Stimulated activated CD4-positive, alpha-beta T cell treated with anti-CD3 and anti-CD28 coated beads, Interleukin-4, amount 100 ng/mL, for 48 hours (primary cell): ENCODE measurements at regions not wholly inside any gene's neighbourhood (a gene's known extent, or its start where the extent isn't known, plus 50 kb on each side); places are given as distances from the start of the nearest gene placed in this dataset.
"Not testable (repeated sequence)": the region's sequence is repeated elsewhere in the genome, so short reads cannot be mapped to it uniquely, and the experiment has no call there.

Experiments used
- DNase-seq, 2 donors: peaks; one replicate each; pipeline ENCODE4 v3.0.0-alpha.2; 2020; ENCODE audit warnings: low read depth in 2 of 2

DNA sequence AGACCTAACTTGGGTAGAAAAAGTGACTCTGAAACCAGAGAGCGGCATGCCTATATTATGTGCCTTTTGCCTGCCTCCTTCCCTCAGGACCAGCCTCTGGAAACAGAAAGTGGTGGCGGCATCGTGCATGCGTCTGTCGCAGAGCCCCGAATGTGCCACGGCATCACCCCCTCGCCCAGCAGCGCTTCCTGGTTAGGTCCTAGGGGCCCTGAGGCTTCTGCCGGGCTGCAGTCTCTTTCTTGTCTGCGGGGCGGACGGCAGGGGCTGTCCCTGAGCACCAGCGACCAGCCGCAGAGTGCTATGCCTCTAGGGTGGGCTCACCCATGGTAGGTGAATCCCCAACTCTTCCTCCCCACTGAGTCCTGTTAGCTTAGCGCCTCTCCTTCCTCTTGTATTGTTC lies 68.7 kb downstream of the VSIG4 start:
- no peak for DNase-seq

DNA sequence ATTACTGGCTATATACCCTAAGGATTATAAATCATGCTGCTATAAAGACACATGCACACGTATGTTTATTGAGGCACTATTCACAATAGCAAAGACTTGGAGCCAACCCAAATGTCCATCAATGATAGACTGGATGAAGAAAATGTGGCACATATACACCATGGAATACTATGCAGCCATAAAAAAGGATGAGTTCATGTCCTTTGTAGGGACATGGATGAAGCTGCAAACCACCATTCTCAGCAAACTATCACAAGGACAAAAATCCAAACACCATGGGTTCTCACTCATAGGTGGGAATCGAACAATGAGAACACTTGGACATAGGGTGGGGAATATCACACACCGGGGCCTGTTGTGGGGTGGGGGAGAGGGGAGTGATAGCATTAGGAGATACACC lies 72.7 kb downstream of the VSIG4 start:
- not testable (repeated sequence) for DNase-seq

DNA sequence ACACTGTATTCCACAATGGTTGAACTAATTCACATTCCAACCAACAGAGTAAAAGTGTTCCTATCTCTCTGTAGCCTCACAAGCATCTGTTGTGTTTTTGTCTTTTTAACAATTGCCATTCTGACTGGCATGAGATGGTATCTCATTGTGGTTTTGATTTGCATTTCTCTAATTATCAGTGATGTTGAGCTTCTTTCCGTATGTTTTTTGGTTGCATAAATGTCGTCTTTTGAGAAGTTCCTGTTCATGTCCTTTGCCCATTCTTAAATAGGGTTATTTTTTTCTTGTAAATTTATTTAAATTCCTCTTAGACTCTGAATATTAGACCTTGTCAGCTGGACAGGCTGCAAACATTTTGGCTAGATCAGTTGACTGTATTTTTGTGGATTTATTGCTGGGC lies 78.2 kb downstream of the VSIG4 start:
- no peak for DNase-seq

DNA sequence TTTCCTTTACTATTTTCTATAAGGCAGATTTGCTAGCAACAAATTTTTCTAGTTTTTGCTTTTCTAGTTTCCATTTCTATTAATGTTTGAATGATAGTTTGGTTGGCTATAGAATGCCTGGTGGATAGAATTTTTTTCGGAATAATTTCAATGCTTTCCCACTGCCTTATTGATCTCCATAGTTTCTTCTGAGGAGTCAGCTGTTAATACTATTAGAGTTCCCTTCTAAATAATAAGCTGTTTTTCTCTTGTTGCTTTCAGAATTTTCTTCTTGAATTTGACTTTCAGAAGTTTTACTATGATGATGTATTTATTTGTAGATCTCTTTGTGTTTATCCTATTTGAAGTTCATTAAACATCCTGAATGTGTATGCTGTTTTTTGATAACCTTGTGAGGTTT lies 91.8 kb downstream of the VSIG4 start:
- DNase-seq: no peak

DNA sequence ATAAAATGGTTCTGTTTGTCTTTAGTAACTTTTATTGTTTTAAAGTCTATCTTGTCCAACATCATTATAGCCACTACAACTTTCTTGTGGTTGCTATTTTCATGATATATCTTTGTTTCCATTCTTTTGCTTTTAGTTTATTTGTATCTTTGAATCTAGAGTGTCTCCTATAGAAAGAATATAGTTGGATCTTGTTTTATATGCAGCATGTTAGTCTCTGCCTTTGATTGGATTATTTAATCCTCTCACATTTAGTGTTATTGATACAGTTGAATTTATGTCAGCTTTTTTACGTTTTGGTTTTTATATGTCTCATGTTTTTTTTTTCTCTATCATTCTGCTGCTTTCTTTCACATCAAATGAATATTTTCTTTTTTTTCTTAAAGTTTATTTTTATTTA lies 98.1 kb downstream of the VSIG4 start:
- no peak for DNase-seq

GRCh38 chrX:65933085-65933589 lies 106.7 kb downstream of the VSIG4 start:
- DNase-seq: no peak

- DNase-seq: peak in 1 of 2 donors; percentile 26
These were observed 107.5 kb downstream of the VSIG4 start for GRCh38 chrX:65932173-65933084.

- DNase-seq: no peak
These were observed 111.4 kb downstream of the VSIG4 start for GRCh38 chrX:65928522-65928921.

DNA sequence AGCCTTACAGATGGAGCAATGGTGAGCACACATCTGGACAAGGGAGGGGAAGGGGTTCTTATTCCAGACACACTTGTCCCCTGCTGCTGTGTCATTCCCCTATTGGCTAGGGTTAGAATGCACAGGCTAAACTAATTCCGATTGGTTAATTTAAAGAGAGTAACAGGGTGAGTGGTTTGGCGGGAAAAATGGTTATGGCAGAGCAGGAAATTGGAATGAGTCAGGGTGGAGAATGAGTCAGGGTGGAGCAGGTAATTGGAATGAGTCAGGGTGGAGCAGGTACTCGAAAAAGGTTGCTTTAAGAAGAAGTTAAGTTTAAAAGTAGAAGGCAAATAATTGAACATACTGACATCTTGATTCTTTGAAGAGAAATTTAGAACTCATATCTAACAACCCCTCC lies 112.5 kb downstream of the VSIG4 start:
- not testable (repeated sequence) for DNase-seq

GRCh38 chrX:65926095-65927019 lies 113.5 kb downstream of the VSIG4 start:
- DNase-seq: no peak

DNA sequence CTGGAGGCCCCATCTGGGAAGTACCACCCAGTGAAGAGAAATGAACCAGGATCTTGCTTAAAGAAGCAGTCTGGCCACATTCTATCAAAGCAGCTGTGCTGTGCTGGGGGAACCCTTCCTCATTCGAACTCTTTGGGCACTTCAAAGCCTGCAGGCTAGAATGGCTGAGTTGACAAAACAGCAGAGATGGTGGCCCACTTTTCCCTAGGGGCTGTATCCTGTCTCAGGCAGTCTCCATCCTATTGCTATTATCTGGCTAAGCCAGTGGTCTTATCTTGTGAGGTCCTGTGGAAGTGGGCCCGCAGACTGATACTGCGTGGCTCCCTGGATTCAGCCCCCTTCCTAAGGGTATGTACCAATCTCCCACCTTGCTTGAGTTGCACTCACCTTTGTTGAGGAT lies 114.3 kb downstream of the VSIG4 start:
- DNase-seq: no peak

GRCh38 chrX:65925005-65925404 lies 114.9 kb downstream of the VSIG4 start:
- no peak for DNase-seq

GRCh38 chrX:65921363-65921762 lies 118.5 kb downstream of the VSIG4 start:
- DNase-seq: no peak

DNA sequence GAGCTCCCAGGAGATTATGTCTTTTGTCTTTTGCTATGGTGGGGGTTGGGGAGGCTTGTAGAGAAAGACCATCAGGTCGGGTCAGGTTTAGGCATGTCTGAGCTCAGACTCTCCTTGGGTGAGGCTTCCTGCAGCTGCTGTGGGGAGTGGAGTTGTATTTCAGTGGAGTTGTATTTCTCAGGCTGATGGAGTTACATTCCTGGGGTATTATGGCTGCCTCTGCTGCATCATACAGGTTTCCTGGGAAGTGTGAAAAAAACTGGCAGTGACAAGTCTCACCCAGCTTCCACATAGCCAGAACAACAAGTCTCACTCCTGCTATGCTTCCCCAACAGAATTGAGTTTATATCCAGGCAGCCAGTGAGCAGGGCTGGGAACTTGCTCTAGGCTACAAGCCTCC lies 119.3 kb downstream of the VSIG4 start:
- no peak for DNase-seq

DNA sequence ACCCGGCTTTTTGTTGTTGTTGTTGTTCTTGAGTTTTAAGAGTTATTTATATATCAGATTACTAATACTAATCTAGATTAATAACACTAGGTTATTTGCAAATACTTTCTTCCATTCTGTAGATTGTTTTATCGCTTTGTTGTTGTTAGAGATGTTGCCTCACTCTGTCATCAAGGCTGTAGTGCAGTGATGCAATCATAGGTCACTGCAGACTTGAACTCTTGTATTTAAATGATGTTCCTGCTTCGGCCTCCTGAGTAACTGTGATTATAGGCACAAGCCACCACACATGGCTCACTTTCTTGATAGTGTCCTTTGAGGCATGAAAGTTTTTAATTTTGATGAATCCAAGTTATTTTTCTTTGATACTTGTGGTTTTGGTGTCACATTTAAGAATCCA lies 129.0 kb downstream of the VSIG4 start:
- no peak for DNase-seq

DNA sequence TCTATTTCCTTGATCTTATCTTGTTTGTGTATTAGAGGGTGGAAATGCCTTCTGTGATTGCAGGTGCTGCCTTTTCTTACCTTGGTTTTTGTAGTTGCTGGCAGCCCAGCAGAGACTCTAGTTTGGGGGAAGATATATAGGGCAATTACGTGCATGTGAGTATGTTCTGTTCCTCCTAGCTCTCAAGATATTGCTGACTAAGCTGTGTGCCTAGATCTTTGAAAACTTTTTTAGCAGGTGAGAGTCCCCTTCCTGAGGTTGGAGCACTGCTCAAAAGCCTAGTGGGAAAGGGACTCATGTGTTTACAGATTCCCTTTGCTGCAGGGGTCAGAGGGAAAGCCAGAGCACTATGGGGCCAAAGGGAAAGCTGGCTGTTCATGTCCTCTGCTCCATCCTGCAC lies 136.1 kb downstream of the VSIG4 start:
- no peak for DNase-seq

DNA sequence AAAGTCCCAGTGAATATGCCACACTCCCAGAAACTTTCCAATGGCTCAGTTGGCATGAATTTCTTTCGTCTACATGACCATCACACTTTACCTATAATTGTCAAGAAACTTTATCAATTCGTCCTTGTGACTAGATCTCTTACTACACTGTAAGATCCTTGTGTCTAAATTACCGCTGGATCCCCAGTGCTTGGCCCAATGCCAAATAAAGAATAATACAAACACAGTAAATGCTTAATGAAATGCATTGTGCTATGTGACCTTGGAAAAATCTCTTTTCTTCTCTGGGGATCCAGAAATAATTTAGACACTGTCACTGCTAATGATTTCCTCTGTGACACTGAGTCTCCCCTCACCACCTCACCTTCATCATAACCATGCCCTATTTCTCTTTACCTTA lies 137.9 kb downstream of the VSIG4 start:
- DNase-seq: no peak

DNA sequence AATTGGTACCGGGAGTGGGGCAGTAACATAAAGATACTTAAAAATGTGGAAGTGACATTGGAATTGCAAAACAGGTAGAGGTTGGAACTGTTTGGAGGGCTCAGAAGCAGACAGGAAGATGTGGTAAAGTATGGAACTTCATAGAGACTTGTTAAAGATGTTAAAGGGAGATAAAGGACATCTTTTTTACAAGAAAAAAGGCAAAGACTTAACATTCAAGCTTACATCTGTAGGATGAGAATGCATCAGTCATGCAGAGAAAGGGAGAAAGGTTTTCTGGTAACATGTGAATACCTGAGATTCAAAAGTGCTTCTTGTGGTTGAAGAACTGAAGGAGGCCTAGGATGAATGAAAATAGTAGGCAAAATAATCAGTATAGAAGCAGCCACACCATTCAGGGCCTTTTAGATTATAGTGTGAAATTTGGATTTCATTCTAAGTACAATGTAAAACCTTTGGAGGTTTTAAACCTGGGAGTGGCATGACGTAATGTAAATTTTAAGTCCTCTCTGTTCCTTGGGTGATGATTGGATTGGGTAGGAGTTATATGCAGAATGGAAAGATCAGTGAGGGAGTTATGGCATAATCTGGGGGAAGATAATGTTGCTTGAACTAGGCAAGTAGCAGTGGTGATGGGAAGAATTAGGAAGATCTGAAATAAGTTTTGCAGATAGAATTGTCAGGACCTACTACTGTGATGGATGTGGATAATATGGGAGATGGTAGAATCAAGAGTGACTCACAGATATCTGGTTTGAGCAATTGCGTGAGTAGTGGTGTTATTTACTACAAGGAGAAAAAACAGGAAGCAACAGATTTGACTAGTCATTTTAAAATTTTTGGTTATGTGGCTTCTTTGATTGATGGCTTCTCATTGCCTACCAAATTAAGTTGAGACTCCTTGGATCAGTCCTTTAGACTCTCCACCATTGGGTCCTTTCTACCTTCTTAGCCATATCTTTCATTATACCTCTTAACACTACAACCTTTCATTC lies 138.7 kb downstream of the VSIG4 start:
- DNase-seq: no peak

DNA sequence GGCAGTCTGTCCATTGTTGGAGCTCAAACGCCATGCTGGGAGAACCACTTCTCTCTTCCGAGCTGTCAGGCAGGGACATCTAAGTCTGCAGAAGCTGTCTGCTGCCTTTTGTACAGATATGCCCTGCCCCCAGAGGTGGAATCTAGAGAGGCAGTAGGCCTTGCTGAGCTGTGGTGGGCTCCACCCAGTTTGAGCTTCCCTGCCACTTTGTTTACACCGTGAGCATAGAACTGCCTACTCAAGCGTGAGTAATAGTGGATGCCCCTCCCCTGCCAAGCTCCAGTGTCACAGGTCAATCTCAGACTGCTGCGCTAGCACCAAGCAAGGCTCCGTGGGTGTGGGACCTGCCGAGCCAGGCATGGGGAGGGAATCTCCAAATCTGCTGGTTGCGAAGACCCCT lies 145.7 kb downstream of the VSIG4 start:
- DNase-seq: no peak

- not testable (repeated sequence) for DNase-seq
These were observed 148.1 kb downstream of the VSIG4 start for GRCh38 chrX:65891817-65892216.

DNA sequence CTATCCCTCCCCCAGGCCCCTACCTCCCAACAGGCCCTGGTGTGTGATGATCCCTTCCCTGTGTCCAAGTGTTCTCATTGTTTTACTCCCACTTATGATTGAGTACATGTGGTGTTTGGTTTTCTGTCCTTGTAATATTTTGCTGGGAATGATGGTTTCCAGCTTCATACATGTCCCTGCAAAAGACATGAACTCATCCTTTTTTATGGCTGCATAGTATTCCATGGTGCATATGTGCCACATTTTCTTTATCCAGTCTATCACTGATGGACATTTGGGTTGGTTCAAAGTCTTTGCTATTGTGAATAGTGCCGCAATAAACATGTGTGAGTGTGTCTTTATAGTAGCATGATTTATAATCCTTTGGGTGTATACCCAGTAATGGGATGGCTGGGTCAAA lies 151.7 kb downstream of the VSIG4 start:
- DNase-seq: not testable (repeated sequence)
